ENCODE measurements at regions not wholly inside any gene's neighbourhood (a gene's known extent, or its start where the extent isn't known, plus 50 kb on each side); places are given as distances from the start of the nearest gene placed in this dataset.

DNA sequence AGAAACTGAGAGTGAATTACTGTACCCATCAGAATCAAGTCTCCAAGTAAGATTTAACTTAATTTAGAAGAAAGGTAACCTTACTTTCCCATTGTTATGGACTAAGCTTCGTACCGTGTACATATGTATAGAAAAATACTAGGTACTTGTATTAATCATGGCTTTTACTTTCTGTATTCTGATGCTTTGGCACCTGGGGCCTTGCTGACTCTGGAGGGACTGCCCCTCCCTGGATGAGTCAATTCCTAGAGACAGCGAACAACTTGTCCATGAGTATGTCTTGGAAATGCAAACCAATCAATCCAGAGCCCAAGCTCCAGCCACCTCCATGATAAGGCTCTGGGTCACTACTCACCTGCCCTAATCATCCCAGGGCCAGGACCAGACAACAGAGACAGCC lies 50.0 kb upstream of the DGKG start:
- H3K9me3 ChIP-seq (ENCODE audit: control insufficient read depth, insufficient read depth, low read length), result no peaks in the 10 kb centered on the region
- no CpG with 5 or more reads among the region's 3 CpGs for WGBS (ENCODE audit: insufficient coverage, insufficient read length)
- peaks cover 4% of the 10 kb centered on the region; the same call in 1 of the 2 replicates for H3K4me1 ChIP-seq (ENCODE audit: control insufficient read depth, insufficient read depth, low read length)
- no peaks in the 10 kb centered on the region for H3K27me3 ChIP-seq (ENCODE audit: control insufficient read depth, insufficient read depth, low read length)
- H3K36me3 ChIP-seq (ENCODE audit: control insufficient read depth, insufficient read depth, low read length), result no peaks in the 10 kb centered on the region
- no peak overlapping the region for H3K4me3 ChIP-seq (ENCODE audit: low read length)
- no peak overlapping the region for H3K27ac ChIP-seq (ENCODE audit: low read length)
- no peak for DNase-seq (ENCODE audit: low read depth, low spot score)

Data from iPS DF 6.9 (cell line).